OCI-LY7 (cell line): ENCODE measurements at regions not wholly inside any gene's neighbourhood (a gene's known extent, or its start where the extent isn't known, plus 50 kb on each side); places are given as distances from the start of the nearest gene placed in this dataset.

Experiments used
- EZH2phosphoT487 ChIP-seq: fragments of 200-600 bp; sonication (generic); IDR thresholded peaks from 2 replicates; pipeline ENCODE4 v1.6.1; 2018; ENCODE audit warnings: low read depth, borderline replicate concordance, mild to moderate bottlenecking, mixed run types, antibody characterized with exemption, low read length, moderate library complexity, mixed read lengths
- TF ChIP-seq, protein P1 (sequence below): fragments of 200-600 bp; sonication (generic); conservative IDR thresholded peaks from 2 replicates; pipeline ENCODE4 v1.5.1; 2014; ENCODE audit warnings: mild to moderate bottlenecking, antibody characterized with exemption, low read length, moderate library complexity, mixed read lengths

DNA sequence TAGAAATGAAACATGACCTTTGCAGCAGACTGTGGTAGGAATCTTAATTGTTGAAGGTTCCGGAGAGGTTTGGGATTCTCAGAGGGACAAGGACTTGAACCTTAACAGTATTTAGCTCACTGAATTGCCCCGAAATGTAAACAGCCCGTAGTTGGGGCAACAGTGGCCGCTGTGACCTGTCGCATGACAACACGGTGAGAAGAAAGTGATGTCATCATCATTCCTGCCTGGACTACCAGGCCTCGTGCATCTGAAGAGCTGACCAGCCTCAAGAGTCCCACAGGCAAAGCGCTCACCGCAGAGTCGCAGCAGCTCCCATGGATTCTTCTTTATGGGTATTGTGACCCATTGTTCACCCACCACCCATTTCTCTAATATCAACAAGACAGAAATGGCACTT is 250.6 kb downstream of the KLF6 start:
- TF ChIP-seq, protein P1, sequence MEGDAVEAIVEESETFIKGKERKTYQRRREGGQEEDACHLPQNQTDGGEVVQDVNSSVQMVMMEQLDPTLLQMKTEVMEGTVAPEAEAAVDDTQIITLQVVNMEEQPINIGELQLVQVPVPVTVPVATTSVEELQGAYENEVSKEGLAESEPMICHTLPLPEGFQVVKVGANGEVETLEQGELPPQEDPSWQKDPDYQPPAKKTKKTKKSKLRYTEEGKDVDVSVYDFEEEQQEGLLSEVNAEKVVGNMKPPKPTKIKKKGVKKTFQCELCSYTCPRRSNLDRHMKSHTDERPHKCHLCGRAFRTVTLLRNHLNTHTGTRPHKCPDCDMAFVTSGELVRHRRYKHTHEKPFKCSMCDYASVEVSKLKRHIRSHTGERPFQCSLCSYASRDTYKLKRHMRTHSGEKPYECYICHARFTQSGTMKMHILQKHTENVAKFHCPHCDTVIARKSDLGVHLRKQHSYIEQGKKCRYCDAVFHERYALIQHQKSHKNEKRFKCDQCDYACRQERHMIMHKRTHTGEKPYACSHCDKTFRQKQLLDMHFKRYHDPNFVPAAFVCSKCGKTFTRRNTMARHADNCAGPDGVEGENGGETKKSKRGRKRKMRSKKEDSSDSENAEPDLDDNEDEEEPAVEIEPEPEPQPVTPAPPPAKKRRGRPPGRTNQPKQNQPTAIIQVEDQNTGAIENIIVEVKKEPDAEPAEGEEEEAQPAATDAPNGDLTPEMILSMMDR: no peak
- TF ChIP-seq EZH2phosphoT487: no peak
